ENCODE measurements at regions not wholly inside any gene's neighbourhood (a gene's known extent, or its start where the extent isn't known, plus 50 kb on each side); places are given as distances from the start of the nearest gene placed in this dataset.

GRCh38 chr6:106890447-106890846, 84.1 kb downstream of the CD24 start:
- H3K4me1 Mint-ChIP-seq: no peaks in the 10 kb centered on the region
- H3K27me3 Mint-ChIP-seq: no peaks in the 10 kb centered on the region
- no peak overlapping the region for H3K27ac Mint-ChIP-seq
- no peak overlapping the region for H3K4me3 Mint-ChIP-seq
- no peaks in the 10 kb centered on the region for H3K9me3 Mint-ChIP-seq
- no peak for ATAC-seq
- no peaks in the 10 kb centered on the region for H3K36me3 Mint-ChIP-seq

GRCh38 chr6:106889692-106890091, 84.8 kb downstream of the CD24 start:
- no peak overlapping the region for H3K27ac Mint-ChIP-seq
- H3K36me3 Mint-ChIP-seq: no peaks in the 10 kb centered on the region
- no peaks in the 10 kb centered on the region for H3K27me3 Mint-ChIP-seq
- ATAC-seq: no peak
- no peak overlapping the region for H3K4me3 Mint-ChIP-seq
- no peaks in the 10 kb centered on the region for H3K4me1 Mint-ChIP-seq
- no peaks in the 10 kb centered on the region for H3K9me3 Mint-ChIP-seq

DNA sequence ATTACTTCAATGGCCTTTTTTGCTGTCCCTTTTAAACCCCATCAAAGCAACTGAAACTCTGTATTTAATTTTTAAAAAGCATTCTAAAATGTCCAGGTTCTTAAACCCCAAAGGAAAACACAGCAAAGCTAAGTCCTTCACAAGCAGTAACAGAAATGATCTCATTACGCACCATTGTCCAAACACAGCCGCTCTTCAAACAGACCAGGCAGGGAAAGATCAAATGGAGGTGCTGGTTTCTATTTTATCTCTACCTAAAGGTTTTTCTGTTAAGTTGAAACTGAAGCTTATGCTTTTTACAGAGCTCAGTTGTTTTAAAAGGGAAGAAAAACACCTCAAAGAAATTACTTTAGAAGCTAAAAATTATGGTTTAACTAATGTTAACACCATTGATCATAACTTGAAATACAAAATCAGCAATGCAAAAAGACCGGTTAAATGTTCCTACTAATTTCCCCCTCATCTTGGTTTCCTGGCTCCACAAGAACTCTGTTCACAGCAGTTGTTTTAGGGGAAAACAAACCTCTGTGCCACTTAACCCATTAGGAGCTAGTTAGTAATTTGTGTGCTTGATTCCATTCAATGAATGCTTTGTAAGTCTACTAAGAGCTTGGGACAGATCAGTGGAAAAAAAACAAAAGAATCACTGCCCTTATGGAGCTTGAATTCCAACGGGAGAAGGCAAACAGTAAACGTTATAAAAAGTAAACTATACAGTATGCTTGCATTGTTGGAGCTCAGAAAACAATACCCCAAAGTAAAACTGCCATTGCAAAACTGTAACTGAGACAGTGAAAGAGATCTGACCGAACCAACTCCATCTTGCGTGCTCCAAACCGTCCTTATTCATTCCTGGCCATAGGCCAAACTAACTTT, 87.4 kb downstream of the CD24 start:
- no peaks in the 10 kb centered on the region for H3K27me3 Mint-ChIP-seq
- H3K27ac Mint-ChIP-seq: no peak overlapping the region
- H3K36me3 Mint-ChIP-seq: no peaks in the 10 kb centered on the region
- no peak overlapping the region for H3K4me3 Mint-ChIP-seq
- H3K4me1 Mint-ChIP-seq: no peaks in the 10 kb centered on the region
- H3K9me3 Mint-ChIP-seq: no peaks in the 10 kb centered on the region
- ATAC-seq: no peak

DNA sequence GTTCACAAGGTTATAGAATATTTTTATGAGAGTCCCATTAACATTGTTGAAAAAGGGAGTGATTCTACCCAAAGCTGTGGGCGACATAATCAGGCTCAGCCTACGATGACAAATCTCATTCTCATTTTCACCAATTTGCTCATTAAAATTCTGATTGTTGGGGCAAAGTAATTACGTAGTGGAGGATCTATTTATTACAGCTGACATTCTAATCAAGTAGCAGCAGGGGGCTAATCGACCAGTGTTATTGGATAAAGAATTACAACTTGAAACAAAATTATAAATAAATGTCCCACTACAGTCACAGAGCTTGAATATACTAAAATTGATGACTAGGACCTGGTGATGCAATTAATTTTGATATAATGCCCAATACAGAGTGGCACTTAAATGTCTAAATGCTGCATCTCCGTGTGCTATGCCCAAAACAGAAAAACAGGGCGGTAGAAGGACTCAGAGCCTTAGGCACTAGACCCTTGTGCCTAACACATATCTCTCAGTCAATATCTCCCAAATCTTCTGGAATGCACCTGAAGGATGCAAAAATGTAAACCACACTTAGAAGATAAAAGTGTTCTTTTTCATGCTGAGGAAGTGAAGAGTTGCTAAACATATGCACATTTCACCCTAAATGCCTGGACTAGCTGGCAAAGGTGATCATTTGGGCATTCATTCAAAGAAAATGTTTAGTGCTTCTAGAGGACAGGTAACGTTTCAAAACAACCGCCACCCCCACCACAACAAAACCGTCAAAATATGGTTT, 88.3 kb downstream of the CD24 start:
- Mint-ChIP-seq H3K36me3 (no peaks in the 10 kb centered on the region), H3K9me3 (no peaks in the 10 kb centered on the region), H3K4me3 (no peak overlapping the region), H3K27ac (no peak overlapping the region), H3K27me3 (no peaks in the 10 kb centered on the region), H3K4me1 (no peaks in the 10 kb centered on the region)
- no peak for ATAC-seq

GRCh38 chr6:106885679-106886078, 88.8 kb downstream of the CD24 start:
- H3K9me3 Mint-ChIP-seq: no peaks in the 10 kb centered on the region
- no peak for ATAC-seq
- H3K27me3 Mint-ChIP-seq: no peaks in the 10 kb centered on the region
- H3K4me1 Mint-ChIP-seq: no peaks in the 10 kb centered on the region
- H3K36me3 Mint-ChIP-seq: no peaks in the 10 kb centered on the region
- no peak overlapping the region for H3K27ac Mint-ChIP-seq
- H3K4me3 Mint-ChIP-seq: no peak overlapping the region

GRCh38 chr6:106884576-106884975, 90.0 kb downstream of the CD24 start:
- Mint-ChIP-seq H3K27me3 (no peaks in the 10 kb centered on the region), H3K4me1 (no peaks in the 10 kb centered on the region), H3K9me3 (no peaks in the 10 kb centered on the region), H3K27ac (no peak overlapping the region), H3K4me3 (no peak overlapping the region), H3K36me3 (no peaks in the 10 kb centered on the region)
- no peak for ATAC-seq

DNA sequence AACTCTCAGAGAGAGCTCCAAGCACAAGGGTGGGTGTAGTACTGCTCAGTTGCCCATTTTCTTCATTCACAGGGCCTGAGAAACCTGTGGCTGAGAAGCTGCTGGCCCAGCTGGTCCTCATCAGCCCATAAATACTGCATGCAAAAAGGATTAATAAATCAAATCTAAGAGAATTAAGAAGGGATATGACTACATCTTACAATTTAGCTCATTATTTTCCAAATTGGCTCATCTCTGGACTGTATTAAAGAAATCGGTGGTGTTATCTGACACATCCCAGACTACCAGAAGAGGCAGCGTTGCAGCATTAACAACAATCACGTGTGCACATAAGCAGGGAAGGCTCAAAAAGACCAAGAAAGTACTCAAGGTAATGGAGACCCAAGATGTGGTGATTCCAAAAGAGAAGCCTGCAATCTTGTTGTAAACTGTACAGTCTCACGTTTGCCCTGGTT, 90.7 kb downstream of the CD24 start:
- Mint-ChIP-seq H3K9me3 (no peaks in the 10 kb centered on the region), H3K4me1 (no peaks in the 10 kb centered on the region), H3K27ac (no peak overlapping the region), H3K4me3 (no peak overlapping the region), H3K36me3 (no peaks in the 10 kb centered on the region), H3K27me3 (no peaks in the 10 kb centered on the region)
- no peak for ATAC-seq

- Mint-ChIP-seq H3K4me3 (no peak overlapping the region), H3K4me1 (no peaks in the 10 kb centered on the region), H3K27me3 (no peaks in the 10 kb centered on the region), H3K36me3 (no peaks in the 10 kb centered on the region), H3K9me3 (no peaks in the 10 kb centered on the region), H3K27ac (no peak overlapping the region)
- no peak for ATAC-seq
Observed at GRCh38 chr6:106882601-106883518, 91.7 kb downstream of the CD24 start.

DNA sequence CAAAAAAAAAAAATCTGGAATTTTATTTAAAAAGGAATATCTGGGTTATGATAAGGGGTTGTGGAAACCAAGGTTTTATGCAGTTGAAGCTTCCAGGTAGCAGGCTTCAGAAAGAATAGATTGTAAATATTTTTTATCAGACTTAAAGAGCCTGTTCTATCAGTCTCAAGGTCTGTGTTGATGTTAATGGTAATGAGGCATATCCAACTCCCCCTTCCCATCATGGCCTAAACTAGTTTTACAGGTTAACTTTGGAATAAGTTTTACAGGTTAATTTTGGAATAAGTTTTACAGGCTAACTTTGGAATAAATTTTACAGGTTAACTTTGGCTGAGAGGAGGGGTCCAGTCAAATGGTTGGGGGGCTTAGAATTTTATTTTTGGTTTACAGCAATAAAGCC, 92.4 kb downstream of the CD24 start:
- Mint-ChIP-seq H3K27ac (no peak overlapping the region), H3K4me3 (no peak overlapping the region)

GRCh38 chr6:106880952-106881351, 93.6 kb downstream of the CD24 start:
- no peak overlapping the region for H3K4me3 Mint-ChIP-seq

More for the DNA sequence above, 92.4 kb downstream of the CD24 start:
- peaks cover 2% of the 10 kb centered on the region for H3K36me3 Mint-ChIP-seq
- peaks cover 4% of the 10 kb centered on the region for H3K9me3 Mint-ChIP-seq
- no peaks in the 10 kb centered on the region for H3K4me1 Mint-ChIP-seq
- ATAC-seq: no peak
- H3K27me3 Mint-ChIP-seq: no peaks in the 10 kb centered on the region

DNA sequence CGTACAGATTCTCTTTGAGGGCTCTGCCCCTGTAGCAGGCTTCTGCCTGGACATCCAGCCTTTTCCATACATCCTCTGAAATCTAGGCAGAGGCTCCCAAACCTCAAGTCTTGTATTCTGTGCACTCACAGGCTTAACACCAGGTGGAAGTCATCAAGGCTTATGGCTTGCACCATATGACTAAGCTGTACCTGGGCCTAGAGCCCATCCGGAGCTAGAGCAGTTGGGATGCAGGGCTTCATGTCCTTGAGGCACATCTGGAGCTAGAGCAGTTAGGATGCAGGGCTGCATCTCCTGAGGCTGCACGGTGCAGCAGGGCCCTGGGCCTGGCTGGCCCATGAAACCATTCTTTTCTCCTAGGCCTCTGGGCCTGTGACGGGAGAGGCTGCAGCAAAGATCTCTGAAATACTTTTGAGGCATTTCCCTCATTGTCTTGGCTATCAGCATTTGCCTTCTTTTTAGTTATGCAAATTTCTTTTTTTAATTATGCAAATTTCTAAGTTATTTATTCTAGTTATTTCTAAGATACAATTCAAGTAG, 98.7 kb downstream of the CD24 start:
- no peaks in the 10 kb centered on the region for H3K27me3 Mint-ChIP-seq
- peaks cover 9% of the 10 kb centered on the region for H3K9me3 Mint-ChIP-seq
- ATAC-seq: no peak
- H3K27ac Mint-ChIP-seq: no peak overlapping the region
- H3K4me3 Mint-ChIP-seq: no peak overlapping the region
- H3K4me1 Mint-ChIP-seq: no peaks in the 10 kb centered on the region
- peaks cover 8% of the 10 kb centered on the region for H3K36me3 Mint-ChIP-seq

More at GRCh38 chr6:106880952-106881351, 93.6 kb downstream of the CD24 start:
- Mint-ChIP-seq H3K36me3 (peaks cover 8% of the 10 kb centered on the region), H3K27ac (no peak overlapping the region), H3K4me1 (no peaks in the 10 kb centered on the region), H3K9me3 (peaks cover 9% of the 10 kb centered on the region), H3K27me3 (no peaks in the 10 kb centered on the region)
- ATAC-seq: no peak

DNA sequence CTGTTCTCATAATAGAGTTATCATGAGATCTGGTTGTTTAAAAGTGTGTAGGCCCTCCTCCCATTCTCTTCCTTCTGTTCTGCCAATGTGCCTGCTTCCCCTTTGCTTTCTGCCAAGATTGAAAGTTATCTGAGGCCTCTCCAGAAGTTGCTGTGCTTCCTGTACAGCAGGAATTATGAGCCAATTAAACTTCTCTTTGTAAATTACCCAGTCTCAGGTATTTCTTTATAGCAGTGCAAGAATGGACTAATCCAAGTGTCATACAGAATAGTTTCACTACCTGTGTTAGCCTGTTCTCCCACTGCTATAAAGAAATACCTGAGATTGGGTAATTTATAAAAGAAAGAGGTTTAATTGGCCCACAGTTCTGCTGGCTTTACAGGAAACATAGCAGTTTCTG, 100.0 kb downstream of the CD24 start:
- H3K4me3 Mint-ChIP-seq: no peak overlapping the region
- H3K36me3 Mint-ChIP-seq: peaks cover 9% of the 10 kb centered on the region
- no peaks in the 10 kb centered on the region for H3K27me3 Mint-ChIP-seq
- H3K4me1 Mint-ChIP-seq: no peaks in the 10 kb centered on the region
- peaks cover 12% of the 10 kb centered on the region for H3K9me3 Mint-ChIP-seq
- no peak for ATAC-seq
- no peak overlapping the region for H3K27ac Mint-ChIP-seq

DNA sequence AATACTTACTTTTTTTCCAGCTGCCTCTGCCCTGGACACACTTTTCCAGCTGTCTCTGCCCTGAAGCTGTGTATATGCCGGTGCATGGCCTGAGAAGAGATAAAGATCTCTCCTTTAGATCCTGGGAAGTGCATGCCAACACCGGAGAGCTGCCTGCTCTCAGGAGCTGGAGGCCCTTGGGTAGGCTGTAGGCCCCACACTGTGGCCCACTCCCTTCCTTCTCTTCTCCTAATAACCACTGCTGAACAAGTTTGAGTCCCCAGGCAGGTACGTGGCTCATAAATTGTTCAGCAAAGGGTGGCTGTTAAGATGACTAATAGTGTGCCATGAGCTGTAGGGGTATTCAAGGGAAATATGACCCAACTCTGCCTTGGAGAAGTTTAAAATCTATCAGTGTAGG, 102.5 kb downstream of the CD24 start:
- Mint-ChIP-seq H3K27me3 (no peaks in the 10 kb centered on the region), H3K4me3 (no peak overlapping the region), H3K27ac (no peak overlapping the region), H3K9me3 (peaks cover 18% of the 10 kb centered on the region), H3K36me3 (peaks cover 21% of the 10 kb centered on the region), H3K4me1 (no peaks in the 10 kb centered on the region)
- ATAC-seq: no peak

DNA sequence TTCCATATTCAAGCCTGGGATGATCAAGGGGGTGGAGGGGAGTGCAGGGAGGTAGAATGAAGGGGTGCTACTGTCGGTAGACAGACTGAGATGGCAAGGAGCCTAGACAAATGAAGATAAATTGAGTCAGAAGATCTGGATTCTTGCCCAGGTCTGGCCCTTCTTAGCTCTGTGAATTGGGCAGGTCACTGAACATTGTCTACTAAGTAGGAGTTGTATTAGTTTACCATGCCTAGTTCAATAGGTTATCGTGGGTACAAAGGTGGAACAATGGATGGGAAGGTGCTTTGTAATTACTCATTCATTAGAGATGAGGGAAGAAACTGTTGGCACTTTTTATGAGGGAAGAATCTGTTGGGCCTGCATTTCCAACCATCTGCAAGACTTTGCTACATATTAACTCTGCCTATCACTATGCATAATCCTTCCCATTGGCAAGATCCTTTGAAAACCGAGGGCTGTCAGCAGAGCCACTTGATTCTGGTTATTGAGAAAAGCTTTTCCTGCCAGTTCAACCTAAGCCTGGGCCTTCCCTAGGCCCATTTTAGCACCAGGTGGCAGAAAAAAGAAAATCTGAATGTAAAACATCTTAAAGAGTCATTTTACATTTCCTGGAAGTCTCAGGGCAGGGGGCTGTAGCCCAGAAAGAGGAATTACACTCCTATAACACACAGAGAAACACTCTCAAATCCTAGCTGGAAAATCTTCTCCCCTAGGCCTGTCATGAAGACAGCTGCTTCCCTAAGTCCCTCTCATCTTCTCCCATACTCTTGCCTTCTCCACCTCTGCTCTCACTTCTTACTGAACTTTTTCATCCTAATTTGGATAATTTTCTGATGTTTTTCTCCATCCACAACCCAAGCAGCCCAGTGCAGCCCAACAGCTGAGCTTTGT, 103.5 kb downstream of the CD24 start:
- Mint-ChIP-seq H3K27me3 (no peaks in the 10 kb centered on the region), H3K4me1 (no peaks in the 10 kb centered on the region), H3K4me3 (no peak overlapping the region), H3K36me3 (peaks cover 18% of the 10 kb centered on the region), H3K27ac (no peak overlapping the region), H3K9me3 (peaks cover 13% of the 10 kb centered on the region)
- ATAC-seq: no peak

Data from stimulated activated memory B cell treated with anti-CD40 and anti-IgM and Interleukin-4, amounts not matched to agents 10 μg/mL and 1 μg/mL and 100 μg/mL, for 72 hours (primary cell).